HFFc6 (cell line): ENCODE measurements at regions not wholly inside any gene's neighbourhood (a gene's known extent, or its start where the extent isn't known, plus 50 kb on each side); places are given as distances from the start of the nearest gene placed in this dataset.

ENCODE experiments used
- DNase-seq: peaks from one replicate; pipeline ENCODE4 v3.0.0-alpha.2; 2018
- H3K27ac Mint-ChIP-seq: 2 replicates; pipeline ENCODE4 v1.8.0; 2020; ENCODE audit warnings: mild to moderate bottlenecking, mixed read lengths
- H3K27me3 Mint-ChIP-seq: 2 replicates; pipeline ENCODE4 v1.8.0; 2021; ENCODE audit warnings: mild to moderate bottlenecking, moderate library complexity, mixed read lengths; ENCODE audit not compliant: insufficient read depth
- H3K36me3 Mint-ChIP-seq: 2 replicates; pipeline ENCODE4 v1.8.0; 2021; ENCODE audit warnings: low read depth, mixed read lengths
- H3K4me1 Mint-ChIP-seq: 2 replicates; pipeline ENCODE4 v1.8.0; 2020; ENCODE audit warnings: low read depth, mixed read lengths
- H3K4me3 Mint-ChIP-seq: 2 replicates; pipeline ENCODE4 v1.8.0; 2020; ENCODE audit warnings: mild to moderate bottlenecking, moderate library complexity, mixed read lengths
- H3K9me3 Mint-ChIP-seq: 2 replicates; pipeline ENCODE4 v1.8.0; 2020; ENCODE audit warnings: mild to moderate bottlenecking, mixed read lengths
- TF ChIP-seq, protein P1 (sequence below): fragments of 200-600 bp; sonication (generic); IDR thresholded peaks from 2 replicates; pipeline ENCODE4 v1.5.0; 2021; ENCODE audit warnings: antibody characterized with exemption, mild to moderate bottlenecking

DNA sequence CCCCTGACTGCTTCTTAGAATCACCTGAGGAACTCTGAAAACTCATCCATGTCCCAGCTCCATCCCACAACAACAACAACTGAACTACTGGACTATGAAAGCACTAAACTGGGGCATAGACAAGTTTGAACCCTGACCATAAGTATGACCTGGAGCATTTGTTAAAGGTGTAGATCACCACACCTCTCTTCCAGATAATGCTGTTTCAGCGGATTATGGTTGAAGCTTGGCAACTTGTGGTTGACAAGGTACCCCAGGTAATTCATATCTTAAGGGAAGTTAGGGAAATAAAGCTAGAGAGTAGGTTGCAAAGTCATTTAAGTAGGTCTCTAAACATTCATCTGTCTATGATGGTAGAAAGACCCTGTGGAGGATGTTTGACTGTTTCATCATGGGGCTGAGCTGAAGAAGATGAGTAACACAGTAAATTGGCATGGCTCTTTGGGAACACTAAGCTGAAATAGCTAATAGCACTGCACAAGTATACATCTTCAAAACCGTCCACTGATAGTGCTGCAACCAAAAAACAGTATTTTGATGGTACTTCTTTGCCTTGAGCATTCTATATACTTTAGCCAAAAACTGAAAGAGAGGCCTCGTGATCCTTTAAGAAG lies 80.2 kb downstream of the TMEM174 start:
- Mint-ChIP-seq H3K27ac (no peak overlapping the region), H3K9me3 (peaks cover 7% of the 10 kb centered on the region), H3K4me3 (no peak overlapping the region), H3K4me1 (no peaks in the 10 kb centered on the region; the same call in 1 of the 2 replicates), H3K27me3 (peaks cover 13% of the 10 kb centered on the region), H3K36me3 (peaks cover 8% of the 10 kb centered on the region; the same call in 1 of the 2 replicates)
- DNase-seq: no peak
- TF ChIP-seq, protein P1, sequence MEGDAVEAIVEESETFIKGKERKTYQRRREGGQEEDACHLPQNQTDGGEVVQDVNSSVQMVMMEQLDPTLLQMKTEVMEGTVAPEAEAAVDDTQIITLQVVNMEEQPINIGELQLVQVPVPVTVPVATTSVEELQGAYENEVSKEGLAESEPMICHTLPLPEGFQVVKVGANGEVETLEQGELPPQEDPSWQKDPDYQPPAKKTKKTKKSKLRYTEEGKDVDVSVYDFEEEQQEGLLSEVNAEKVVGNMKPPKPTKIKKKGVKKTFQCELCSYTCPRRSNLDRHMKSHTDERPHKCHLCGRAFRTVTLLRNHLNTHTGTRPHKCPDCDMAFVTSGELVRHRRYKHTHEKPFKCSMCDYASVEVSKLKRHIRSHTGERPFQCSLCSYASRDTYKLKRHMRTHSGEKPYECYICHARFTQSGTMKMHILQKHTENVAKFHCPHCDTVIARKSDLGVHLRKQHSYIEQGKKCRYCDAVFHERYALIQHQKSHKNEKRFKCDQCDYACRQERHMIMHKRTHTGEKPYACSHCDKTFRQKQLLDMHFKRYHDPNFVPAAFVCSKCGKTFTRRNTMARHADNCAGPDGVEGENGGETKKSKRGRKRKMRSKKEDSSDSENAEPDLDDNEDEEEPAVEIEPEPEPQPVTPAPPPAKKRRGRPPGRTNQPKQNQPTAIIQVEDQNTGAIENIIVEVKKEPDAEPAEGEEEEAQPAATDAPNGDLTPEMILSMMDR: no peak

DNA sequence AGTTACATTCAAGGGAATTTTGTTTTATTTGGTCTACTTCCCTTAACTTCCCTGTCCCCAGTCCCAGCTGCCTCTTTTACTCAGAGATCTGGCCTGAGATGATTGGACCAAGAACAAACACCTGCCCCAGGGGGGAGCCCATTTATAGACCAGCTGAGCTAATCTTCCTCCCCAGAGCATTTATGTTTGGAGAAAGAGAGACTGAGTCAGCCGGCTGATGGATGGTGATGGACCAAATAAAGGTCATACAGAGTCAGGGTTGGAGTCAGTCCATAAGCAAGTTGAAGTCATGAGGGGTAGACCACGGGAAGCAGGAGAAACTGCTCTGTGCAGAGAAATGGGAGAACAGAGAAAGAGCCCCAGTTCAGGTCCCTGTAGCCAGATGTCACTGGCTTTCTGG lies 77.7 kb downstream of the TMEM174 start:
- no peak for DNase-seq
- Mint-ChIP-seq H3K9me3 (no peaks in the 10 kb centered on the region), H3K4me3 (no peak overlapping the region), H3K36me3 (no peaks in the 10 kb centered on the region), H3K27ac (no peak overlapping the region), H3K4me1 (no peaks in the 10 kb centered on the region), H3K27me3 (peaks cover 15% of the 10 kb centered on the region)
- TF ChIP-seq, protein P1: no peak

DNA sequence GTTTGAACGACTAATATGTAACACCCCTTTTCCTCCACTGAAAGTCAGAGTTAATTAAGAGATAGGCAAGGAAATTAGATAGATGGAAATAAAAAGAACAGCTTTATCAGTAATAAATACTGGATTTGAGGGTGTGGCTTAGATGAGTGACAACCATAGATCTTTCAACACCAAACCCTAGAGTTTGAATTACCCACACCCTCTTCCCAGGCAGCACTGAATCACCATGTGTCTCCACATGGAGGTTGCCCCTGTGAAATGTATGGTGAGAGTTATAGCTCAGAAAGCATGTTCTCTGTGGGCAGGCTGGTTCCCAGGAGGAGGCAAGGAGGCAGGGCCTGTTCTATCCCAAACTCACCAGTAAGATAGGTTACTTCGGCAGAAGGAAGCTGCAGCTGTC lies 69.7 kb downstream of the TMEM174 start:
- no peak for DNase-seq
- TF ChIP-seq, protein P1: no peak
- H3K9me3 Mint-ChIP-seq: no peaks in the 10 kb centered on the region
- peaks cover 10% of the 10 kb centered on the region for H3K27me3 Mint-ChIP-seq
- no peak overlapping the region for H3K4me3 Mint-ChIP-seq
- no peak overlapping the region for H3K27ac Mint-ChIP-seq
- H3K4me1 Mint-ChIP-seq: no peaks in the 10 kb centered on the region
- H3K36me3 Mint-ChIP-seq: no peaks in the 10 kb centered on the region

DNA sequence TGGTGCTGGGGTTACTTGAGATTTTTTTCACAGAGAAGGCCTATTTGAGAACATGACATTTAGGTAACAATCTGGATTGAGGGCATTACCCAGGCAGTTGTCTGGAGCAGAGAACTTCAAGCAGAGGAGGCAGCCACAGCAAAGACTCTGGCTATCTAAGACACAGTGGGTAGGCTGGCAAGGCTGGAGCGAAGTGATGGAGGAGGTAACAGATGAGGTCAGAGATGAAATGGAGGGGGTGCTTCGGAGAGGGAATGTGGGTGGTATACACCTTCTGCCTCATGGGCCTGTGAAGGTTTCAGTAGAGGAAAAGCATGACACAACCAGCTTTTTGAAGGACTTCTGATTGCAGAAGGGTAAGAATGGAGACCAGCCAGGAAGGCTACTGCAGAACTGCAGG lies 65.9 kb downstream of the TMEM174 start:
- Mint-ChIP-seq H3K9me3 (no peaks in the 10 kb centered on the region), H3K4me1 (no peaks in the 10 kb centered on the region), H3K4me3 (no peak overlapping the region), H3K27ac (no peak overlapping the region), H3K36me3 (no peaks in the 10 kb centered on the region), H3K27me3 (peaks cover 8% of the 10 kb centered on the region)
- TF ChIP-seq, protein P1: no peak
- DNase-seq: no peak

DNA sequence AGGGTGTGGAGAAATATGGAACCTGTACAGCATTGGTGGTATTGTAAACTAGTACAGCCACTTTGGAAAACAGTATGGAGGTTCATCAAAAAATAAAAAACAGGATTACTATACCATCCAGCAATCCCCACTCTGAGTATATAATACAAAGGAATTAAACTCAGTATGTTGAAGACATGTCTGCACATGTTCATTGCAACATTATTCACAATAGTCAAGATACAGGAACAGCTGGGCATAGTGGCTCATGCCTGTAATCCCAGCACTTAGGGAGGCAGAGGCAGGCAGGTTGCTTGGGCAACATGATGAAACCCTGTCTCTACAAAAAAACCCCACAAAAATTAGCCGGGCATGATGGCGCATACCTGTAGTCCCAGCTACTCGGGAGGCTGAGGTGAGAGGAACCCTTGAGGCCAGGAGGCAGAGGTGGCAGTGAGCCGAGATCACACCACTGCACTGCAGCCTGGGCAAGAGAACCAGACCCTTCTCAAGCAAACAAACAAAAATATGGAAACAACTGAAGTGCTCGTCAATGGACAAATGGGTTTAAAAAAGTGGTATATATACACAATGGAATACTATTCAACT lies 63.6 kb downstream of the TMEM174 start:
- H3K27me3 Mint-ChIP-seq: peaks cover 2% of the 10 kb centered on the region; the same call in 1 of the 2 replicates
- H3K27ac Mint-ChIP-seq: no peak overlapping the region
- no peak overlapping the region for H3K4me3 Mint-ChIP-seq
- TF ChIP-seq, protein P1: no peak
- peaks cover 10% of the 10 kb centered on the region for H3K4me1 Mint-ChIP-seq
- H3K9me3 Mint-ChIP-seq: no peaks in the 10 kb centered on the region
- DNase-seq: no peak
- no peaks in the 10 kb centered on the region for H3K36me3 Mint-ChIP-seq
